K562 (cell line): ENCODE measurements at regions not wholly inside any gene's neighbourhood (a gene's known extent, or its start where the extent isn't known, plus 50 kb on each side); places are given as distances from the start of the nearest gene placed in this dataset.

Experiments used
- ATAC-seq: fragments of 200-7000 bp; cut with Tn5 transposase; 3 replicates; pipeline ENCODE4 v1.9.1; 2020; ENCODE audit warnings: moderate library complexity
- BruUV-seq: library from RNA; stranded (reverse); fragments of 400-500 nt; replicated peaks from 2 replicates; lab custom pipeline; 2021; lab: Mats Ljungman, UMichigan
- CTCF ChIA-PET: fragments of 300-600 bp; formaldehyde crosslinking; extraction: SDS; loops from one replicate; lab custom pipeline; 2021; ENCODE audit warnings: low intra/inter-chr PET ratio; lab: Yijun Ruan, JAX
- POLR2A ChIA-PET: fragments of 300-600, 350-650 bp; sonication (Branson Sonifier 250); formaldehyde crosslinking; extraction: SDS; loops from one replicate; lab custom pipeline; 2021; ENCODE audit warnings: antibody characterized with exemption, inconsistent platforms; lab: Yijun Ruan, JAX
- DNase-seq, 4 experiments: peaks; one replicate each; pipeline versions ENCODE4 v3.0.0 to v3.0.0-alpha.2; 2011 to 2018; ENCODE audit warnings: low spot score in 3 of 4, mixed read lengths in 3 of 4; ENCODE audit errors: extremely low read depth in 1 of 4
- FAIRE-seq: peaks from 2 replicates; lab custom pipeline; 2011; peaks lifted over from hg19 to GRCh38; lab: Jason Lieb, UNC
- H2AFZ ChIP-seq: 2 replicates; pipeline ENCODE4 v1.6.0; 2011; ENCODE audit warnings: low read depth, low read length, control low read depth, inconsistent platforms
- H3K27ac ChIP-seq: fragments of 200-600 bp; 3 replicates; pipeline ENCODE4 v1.8.0; 2011; ENCODE audit warnings: low read depth, mild to moderate bottlenecking, control low read depth, inconsistent platforms, low read length, moderate library complexity, mixed read lengths; ENCODE audit errors: extremely low read depth
- H3K27me3 ChIP-seq, 2 experiments: fragments of 300-600 bp in 1 of 2; 2 replicates in 1 of 2; 3 replicates in 1 of 2; pipeline versions ENCODE4 v1.6.0 to v1.8.0; 2011; ENCODE audit warnings: inconsistent platforms in 2 of 2, low read length in 2 of 2, mild to moderate bottlenecking in 1 of 2, mixed read lengths in 1 of 2, moderate library complexity in 1 of 2; ENCODE audit not compliant: control insufficient read depth in 2 of 2, insufficient read depth in 2 of 2
- H3K36me3 ChIP-seq: fragments of 300-600 bp; 3 replicates; pipeline ENCODE4 v1.8.0; 2011; ENCODE audit warnings: mild to moderate bottlenecking, low read length, inconsistent platforms; ENCODE audit not compliant: control insufficient read depth, insufficient read depth
- H3K4me1 ChIP-seq, 2 experiments: fragments of 200-600 bp in 1 of 2; replicated peaks in 1 of 2; 2 replicates in 1 of 2; 3 replicates in 1 of 2; pipeline versions ENCODE4 v1.5.1 to v1.8.0; 2011; ENCODE audit warnings: inconsistent platforms in 2 of 2, low read length in 2 of 2, mild to moderate bottlenecking in 1 of 2, mixed read lengths in 1 of 2, moderate library complexity in 1 of 2; ENCODE audit not compliant: control insufficient read depth in 2 of 2, insufficient read depth in 2 of 2
- H3K4me2 ChIP-seq: 2 replicates; pipeline ENCODE4 v1.6.1; 2011; ENCODE audit warnings: low read length, control low read depth, inconsistent platforms, mixed read lengths; ENCODE audit not compliant: insufficient read depth
- H3K4me3 ChIP-seq: fragments of 200-600 bp; sonication (generic), shearing (Covaris generic); 2 replicates; pipeline ENCODE4 v1.5.1; 2016; ENCODE audit warnings: control low read depth, inconsistent platforms
- H3K79me2 ChIP-seq: fragments of 200-600 bp; 3 replicates; pipeline ENCODE4 v1.8.0; 2011; ENCODE audit warnings: low read length, inconsistent platforms; ENCODE audit not compliant: control insufficient read depth, insufficient read depth
- H3K9ac ChIP-seq, 2 experiments: 2 replicates each; pipeline versions ENCODE4 v1.6.0 to v1.6.1; 2011; ENCODE audit warnings: low read depth in 2 of 2, low read length in 2 of 2, control low read depth in 1 of 2, inconsistent platforms in 1 of 2, mild to moderate bottlenecking in 1 of 2, mixed read lengths in 1 of 2; ENCODE audit not compliant: insufficient read depth in 1 of 2
- H3K9me1 ChIP-seq: one replicate; pipeline ENCODE4 v1.6.0; 2011; ENCODE audit warnings: inconsistent platforms, mild to moderate bottlenecking, low read length, moderate library complexity; ENCODE audit not compliant: control insufficient read depth, insufficient read depth
- H3K9me3 ChIP-seq: replicated peaks from 2 replicates; pipeline ENCODE4 v1.5.1; 2011; ENCODE audit warnings: low read depth, low read length, inconsistent platforms; ENCODE audit not compliant: control insufficient read depth, insufficient read depth
- H4K20me1 ChIP-seq: replicated peaks from 2 replicates; pipeline ENCODE4 v1.6.1; 2011; ENCODE audit warnings: low read length, inconsistent platforms, mixed read lengths; ENCODE audit not compliant: control insufficient read depth, insufficient read depth
- CBX1 ChIP-seq: sonication (generic); IDR thresholded peaks from 2 replicates; pipeline ENCODE4 v1.6.1; 2016; ENCODE audit warnings: antibody characterized with exemption, low read depth, mild to moderate bottlenecking
- HDAC1 ChIP-seq, 2 experiments: fragments of 450-650 bp; IDR thresholded peaks; 2 replicates each; pipeline ENCODE4 v1.6.1; 2016 to 2017; ENCODE audit warnings: inconsistent platforms in 1 of 2, mild to moderate bottlenecking in 1 of 2, moderate library complexity in 1 of 2
- HNRNPK ChIP-seq: fragments of 200-400 bp; formaldehyde crosslinking; IDR thresholded peaks from one replicate; pipeline ENCODE4 v1.6.1; 2018; ENCODE audit warnings: mild to moderate bottlenecking, low read depth, low read length; ENCODE audit not compliant: poor library complexity, severe bottlenecking
- KAT7 ChIP-seq: sonication (generic); formaldehyde crosslinking; IDR thresholded peaks from 2 replicates; pipeline ENCODE4 v1.8.0; 2022; ENCODE audit warnings: missing genetic modification reagents, mild to moderate bottlenecking, borderline replicate concordance
- MCM5 ChIP-seq: fragments of 450-650 bp; IDR thresholded peaks from 2 replicates; pipeline ENCODE4 v1.6.1; 2016; ENCODE audit warnings: low read depth
- NR1H2 ChIP-seq: sonication (generic); formaldehyde crosslinking; IDR thresholded peaks from 2 replicates; pipeline ENCODE4 v1.4.0; 2020; ENCODE audit warnings: mild to moderate bottlenecking, missing genetic modification reagents
- PHB2 ChIP-seq: fragments of 450-650 bp; IDR thresholded peaks from 2 replicates; pipeline ENCODE4 v1.6.1; 2017; ENCODE audit warnings: low read depth
- POLR2AphosphoS2 ChIP-seq: IDR thresholded peaks from 2 replicates; pipeline ENCODE4 v1.6.1; 2012; ENCODE audit warnings: low read length, improper control_type of control experiment
- PPARD ChIP-seq: fragments of 250-450 bp; sonication (Bioruptor Pico); IDR thresholded peaks from 2 replicates; pipeline ENCODE4 v1.8.0; 2022; ENCODE audit warnings: inconsistent platforms, mild to moderate bottlenecking, moderate library complexity
- RFX7 ChIP-seq: fragments of 250-450 bp; sonication (Bioruptor Pico); IDR thresholded peaks from 2 replicates; pipeline ENCODE4 v1.5.1; 2021; ENCODE audit warnings: mild to moderate bottlenecking
- SIRT6 ChIP-seq: IDR thresholded peaks from one replicate; pipeline ENCODE4 v1.6.1; 2012; ENCODE audit warnings: low read depth, mild to moderate bottlenecking, control low read depth, inconsistent platforms, low read length, moderate library complexity
- ZNF121 ChIP-seq: sonication (generic); formaldehyde crosslinking; conservative IDR thresholded peaks from 2 replicates; pipeline ENCODE4 v1.8.0; 2022; ENCODE audit warnings: missing genetic modification reagents
- ZSCAN32 ChIP-seq: fragments of 450-650 bp; formaldehyde crosslinking; IDR thresholded peaks from 2 replicates; pipeline ENCODE4 v1.4.0; 2020; ENCODE audit warnings: mild to moderate bottlenecking, moderate library complexity
- WGBS: fragments of 100-300 bp; shearing (Covaris generic); methylation state at CpG from one replicate; pipeline ENCODE4 v1.1.6; 2016; ENCODE audit warnings: low coverage, mixed read lengths; ENCODE audit not compliant: insufficient coverage; ENCODE audit errors: missing lambda C conversion rate; 5-methylcytosine and 5-hydroxymethylcytosine counted together
- in situ Hi-C: fragments of 300-500 bp; cut with MboI; formaldehyde crosslinking; loops from 4 replicates; pipeline ENCODE4 v1.15.0; 2018; ENCODE audit warnings: inconsistent platforms, mixed read lengths
- intact Hi-C: fragments of 100-400 bp; cut with micrococcal nuclease; formaldehyde crosslinking; loops from 2 replicates; pipeline ENCODE4 v1.14.2; 2022
- TF ChIP-seq, protein P1 (sequence below), 2 experiments: fragments of 450-650 bp in 1 of 2; sonication (generic) in 1 of 2; formaldehyde crosslinking in 1 of 2; IDR thresholded peaks in 1 of 2; conservative IDR thresholded peaks in 1 of 2; 2 replicates each; pipeline versions ENCODE4 v1.6.1 to v1.8.1; 2016 to 2023; ENCODE audit warnings: mild to moderate bottlenecking in 2 of 2, moderate library complexity in 2 of 2, inconsistent platforms in 1 of 2, missing genetic modification reagents in 1 of 2
- TF ChIP-seq, protein P2 (sequence below), 2 experiments: IDR thresholded peaks; 2 replicates each; pipeline ENCODE4 v1.6.1; 2011; ENCODE audit warnings: borderline replicate concordance in 1 of 2, control low read depth in 1 of 2, low read depth in 1 of 2, low read length in 1 of 2, mild to moderate bottlenecking in 1 of 2, mixed read lengths in 1 of 2, moderate library complexity in 1 of 2; ENCODE audit not compliant: insufficient read depth in 1 of 2, insufficient read length in 1 of 2, poor library complexity in 1 of 2, severe bottlenecking in 1 of 2; ENCODE audit errors: extremely low read depth in 1 of 2
- TF ChIP-seq, protein P3 (sequence below): sonication (generic); formaldehyde crosslinking; IDR thresholded peaks from 2 replicates; pipeline ENCODE4 v1.4.0; 2020; ENCODE audit warnings: mild to moderate bottlenecking, missing genetic modification reagents
- TF ChIP-seq, protein P4 (sequence below): fragments of 250-450 bp; sonication (Bioruptor Pico); IDR thresholded peaks from 2 replicates; pipeline ENCODE4 v1.5.0; 2021

DNA sequence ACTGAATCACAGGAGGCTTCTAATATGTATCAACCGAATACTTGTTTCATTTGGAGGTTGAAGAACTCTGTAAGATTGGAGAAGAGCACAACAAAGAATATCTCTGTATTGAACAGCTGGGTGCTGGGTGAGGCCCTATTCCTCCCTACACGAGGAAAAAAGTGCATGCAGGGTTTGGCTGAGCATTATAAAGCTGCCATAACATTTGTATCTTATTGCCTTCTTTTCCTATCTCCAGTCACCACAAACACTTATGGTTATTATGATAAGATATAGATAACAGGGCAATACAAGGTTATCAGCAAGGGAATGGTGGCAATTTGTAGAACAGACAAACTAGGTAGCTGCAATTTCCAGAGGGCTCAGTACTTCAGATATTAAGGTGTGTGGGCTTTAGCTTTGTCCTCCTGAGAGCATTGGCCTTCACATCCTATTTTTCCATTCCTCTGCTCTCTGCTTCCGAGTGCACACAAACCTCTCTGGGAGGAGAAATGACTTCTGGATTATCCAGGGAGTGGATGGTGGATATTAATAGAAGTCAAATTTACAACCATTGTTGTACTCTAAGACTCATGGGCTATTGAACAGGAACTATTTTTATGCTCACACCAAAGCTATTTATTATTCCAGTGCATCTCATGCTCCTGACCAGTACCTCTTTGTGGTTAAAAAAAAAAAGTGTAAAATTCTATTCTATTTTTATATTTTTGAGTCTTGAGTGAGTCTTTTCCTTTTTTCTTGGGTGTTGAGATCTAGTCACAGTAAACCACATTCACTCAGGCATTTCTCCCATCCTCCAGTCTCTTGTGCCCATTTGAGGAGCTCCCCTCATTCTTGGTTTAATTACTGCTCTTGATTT lies 248.4 kb downstream of the ETAA1 start:
- no peak overlapping the region for H2AFZ ChIP-seq
- in situ Hi-C loops (no loop called here), intact Hi-C loops (no loop called here)
- H3K27me3 ChIP-seq: no peaks in the 10 kb centered on the region
- no peaks in the 10 kb centered on the region for H3K79me2 ChIP-seq
- no peak for ATAC-seq
- H3K4me2 ChIP-seq: no peak overlapping the region
- H3K27ac ChIP-seq: no peak overlapping the region
- no peaks in the 10 kb centered on the region for H3K9me3 ChIP-seq
- H3K9me1 ChIP-seq: no peaks in the 10 kb centered on the region
- no peaks in the 10 kb centered on the region for H3K4me1 ChIP-seq
- no TSS peak for BruUV-seq
- no peaks in the 10 kb centered on the region for H3K36me3 ChIP-seq
- ChIA-PET POLR2A (interaction anchor here (0.7 kb wide), 1 partner anchor 32 kb away, joined by 3 read pairs; no protein-coding TSS in a partner anchor), CTCF (no interaction called here)
- no peaks in the 10 kb centered on the region for H4K20me1 ChIP-seq
- DNase-seq: no peak
- FAIRE-seq: no peak
- H3K4me3 ChIP-seq: no peak overlapping the region
- no peak overlapping the region for H3K9ac ChIP-seq
- WGBS: 0% methylated on average over 3 of the region's 3 CpGs
- TF ChIP-seq SIRT6 (no peak), NR1H2 (CRISPR knock-in tag) (no peak), HDAC1 (IDR thresholded peaks at IDR 0.05) (no peak), CBX1 (no peak), RFX7 (CRISPR knock-in tag) (no peak), KAT7 (CRISPR knock-in tag) (no peak), POLR2AphosphoS2 (no peak), MCM5 (no peak), PPARD (CRISPR knock-in tag) (no peak), HNRNPK (no peak), ZSCAN32 (CRISPR knock-in tag) (no peak), ZNF121 (no peak), PHB2 (no peak)
- TF ChIP-seq, protein P1, sequence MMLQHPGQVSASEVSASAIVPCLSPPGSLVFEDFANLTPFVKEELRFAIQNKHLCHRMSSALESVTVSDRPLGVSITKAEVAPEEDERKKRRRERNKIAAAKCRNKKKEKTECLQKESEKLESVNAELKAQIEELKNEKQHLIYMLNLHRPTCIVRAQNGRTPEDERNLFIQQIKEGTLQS (IDR thresholded peaks at IDR 0.05): no peak
- TF ChIP-seq, protein P1 (CRISPR knock-in tag; conservative IDR thresholded peaks at IDR 0.05): no peak
- TF ChIP-seq, protein P2, sequence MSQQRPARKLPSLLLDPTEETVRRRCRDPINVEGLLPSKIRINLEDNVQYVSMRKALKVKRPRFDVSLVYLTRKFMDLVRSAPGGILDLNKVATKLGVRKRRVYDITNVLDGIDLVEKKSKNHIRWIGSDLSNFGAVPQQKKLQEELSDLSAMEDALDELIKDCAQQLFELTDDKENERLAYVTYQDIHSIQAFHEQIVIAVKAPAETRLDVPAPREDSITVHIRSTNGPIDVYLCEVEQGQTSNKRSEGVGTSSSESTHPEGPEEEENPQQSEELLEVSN (IDR thresholded peaks at IDR 0.05; ENCODE audit: borderline replicate concordance in 1 of 2, extremely low read depth in 1 of 2, insufficient read depth in 1 of 2, insufficient read length in 1 of 2, low read depth in 1 of 2, low read length in 1 of 2, poor library complexity in 1 of 2, severe bottlenecking in 1 of 2): no peak
- TF ChIP-seq, protein P3, sequence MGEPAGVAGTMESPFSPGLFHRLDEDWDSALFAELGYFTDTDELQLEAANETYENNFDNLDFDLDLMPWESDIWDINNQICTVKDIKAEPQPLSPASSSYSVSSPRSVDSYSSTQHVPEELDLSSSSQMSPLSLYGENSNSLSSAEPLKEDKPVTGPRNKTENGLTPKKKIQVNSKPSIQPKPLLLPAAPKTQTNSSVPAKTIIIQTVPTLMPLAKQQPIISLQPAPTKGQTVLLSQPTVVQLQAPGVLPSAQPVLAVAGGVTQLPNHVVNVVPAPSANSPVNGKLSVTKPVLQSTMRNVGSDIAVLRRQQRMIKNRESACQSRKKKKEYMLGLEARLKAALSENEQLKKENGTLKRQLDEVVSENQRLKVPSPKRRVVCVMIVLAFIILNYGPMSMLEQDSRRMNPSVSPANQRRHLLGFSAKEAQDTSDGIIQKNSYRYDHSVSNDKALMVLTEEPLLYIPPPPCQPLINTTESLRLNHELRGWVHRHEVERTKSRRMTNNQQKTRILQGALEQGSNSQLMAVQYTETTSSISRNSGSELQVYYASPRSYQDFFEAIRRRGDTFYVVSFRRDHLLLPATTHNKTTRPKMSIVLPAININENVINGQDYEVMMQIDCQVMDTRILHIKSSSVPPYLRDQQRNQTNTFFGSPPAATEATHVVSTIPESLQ (CRISPR knock-in tag): no peak
- TF ChIP-seq, protein P4, sequence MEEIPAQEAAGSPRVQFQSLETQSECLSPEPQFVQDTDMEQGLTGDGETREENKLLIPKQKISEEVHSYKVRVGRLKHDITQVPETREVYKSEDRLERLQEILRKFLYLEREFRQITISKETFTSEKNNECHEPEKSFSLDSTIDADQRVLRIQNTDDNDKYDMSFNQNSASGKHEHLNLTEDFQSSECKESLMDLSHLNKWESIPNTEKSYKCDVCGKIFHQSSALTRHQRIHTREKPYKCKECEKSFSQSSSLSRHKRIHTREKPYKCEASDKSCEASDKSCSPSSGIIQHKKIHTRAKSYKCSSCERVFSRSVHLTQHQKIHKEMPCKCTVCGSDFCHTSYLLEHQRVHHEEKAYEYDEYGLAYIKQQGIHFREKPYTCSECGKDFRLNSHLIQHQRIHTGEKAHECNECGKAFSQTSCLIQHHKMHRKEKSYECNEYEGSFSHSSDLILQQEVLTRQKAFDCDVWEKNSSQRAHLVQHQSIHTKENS (CRISPR knock-in tag): no peak
